Adrenal gland (tissue), 5 donors: ENCODE measurements at regions not wholly inside any gene's neighbourhood (a gene's known extent, or its start where the extent isn't known, plus 50 kb on each side); places are given as distances from the start of the nearest gene placed in this dataset.

ENCODE experiments used
- POLR2A ChIP-seq, 2 donors: fragments of 450-650 bp; IDR thresholded peaks; one replicate each; pipeline ENCODE4 v1.6.1; 2017; ENCODE audit warnings: antibody characterized with exemption in 2 of 2, mild to moderate bottlenecking in 2 of 2, moderate library complexity in 1 of 2
- TF ChIP-seq, protein P1 (sequence below), 6 experiments: fragments of 450-650 bp in 4 of 6; fragments of 200-600 bp in 2 of 6; sonication (generic) in 1 of 6; IDR thresholded peaks; 1 replicate in 5 of 6; 2 replicates in 1 of 6; pipeline versions ENCODE4 v1.5.1 to v1.8.0; 2016 to 2021; ENCODE audit warnings: antibody characterized with exemption in 6 of 6, mild to moderate bottlenecking in 2 of 6, moderate library complexity in 1 of 6
- donor health status: DM: no; HTN: no; CAD: no.

DNA sequence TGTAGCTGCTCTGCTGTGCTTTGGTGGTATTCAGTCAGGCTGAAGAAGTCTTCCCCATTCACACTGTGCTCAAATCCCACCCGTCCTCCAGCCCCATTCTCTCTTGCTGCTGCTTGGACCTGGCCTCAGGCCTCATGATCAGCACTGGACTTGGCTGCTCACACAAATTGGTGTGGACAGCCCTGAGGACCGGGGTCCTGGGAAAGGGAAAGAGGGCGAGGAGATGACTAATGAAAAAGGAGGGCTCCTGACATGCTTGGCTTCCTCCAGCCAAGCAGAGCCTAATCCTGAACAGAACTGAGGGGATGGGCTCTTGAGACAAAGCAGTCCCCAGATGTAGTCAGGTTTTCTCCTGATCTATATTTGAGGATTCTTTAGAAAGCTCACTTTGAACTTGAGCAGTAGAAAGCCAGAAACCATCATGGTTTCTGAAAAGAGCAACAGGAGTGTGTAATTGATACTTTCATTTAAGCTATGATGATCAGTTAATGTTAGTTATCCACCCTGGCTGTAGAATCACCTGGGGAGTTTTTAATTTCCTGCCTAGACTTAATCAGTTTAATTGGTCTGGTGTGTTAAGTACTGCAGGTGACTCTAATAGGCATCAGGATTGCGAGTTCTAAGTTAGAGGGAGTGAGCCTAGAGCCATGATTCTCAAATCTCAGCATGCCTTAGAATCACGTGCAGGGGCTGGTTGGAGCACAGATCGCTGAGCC lies 79.4 kb upstream of the THBS1 start:
- TF ChIP-seq, protein P1, sequence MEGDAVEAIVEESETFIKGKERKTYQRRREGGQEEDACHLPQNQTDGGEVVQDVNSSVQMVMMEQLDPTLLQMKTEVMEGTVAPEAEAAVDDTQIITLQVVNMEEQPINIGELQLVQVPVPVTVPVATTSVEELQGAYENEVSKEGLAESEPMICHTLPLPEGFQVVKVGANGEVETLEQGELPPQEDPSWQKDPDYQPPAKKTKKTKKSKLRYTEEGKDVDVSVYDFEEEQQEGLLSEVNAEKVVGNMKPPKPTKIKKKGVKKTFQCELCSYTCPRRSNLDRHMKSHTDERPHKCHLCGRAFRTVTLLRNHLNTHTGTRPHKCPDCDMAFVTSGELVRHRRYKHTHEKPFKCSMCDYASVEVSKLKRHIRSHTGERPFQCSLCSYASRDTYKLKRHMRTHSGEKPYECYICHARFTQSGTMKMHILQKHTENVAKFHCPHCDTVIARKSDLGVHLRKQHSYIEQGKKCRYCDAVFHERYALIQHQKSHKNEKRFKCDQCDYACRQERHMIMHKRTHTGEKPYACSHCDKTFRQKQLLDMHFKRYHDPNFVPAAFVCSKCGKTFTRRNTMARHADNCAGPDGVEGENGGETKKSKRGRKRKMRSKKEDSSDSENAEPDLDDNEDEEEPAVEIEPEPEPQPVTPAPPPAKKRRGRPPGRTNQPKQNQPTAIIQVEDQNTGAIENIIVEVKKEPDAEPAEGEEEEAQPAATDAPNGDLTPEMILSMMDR (IDR thresholded peaks at IDR 0.05), result no peak
- no peak for TF ChIP-seq POLR2A (IDR thresholded peaks at IDR 0.05)
